Dedifferentiated amniotic fluid mesenchymal stem cell (primary cell): ENCODE measurements at regions not wholly inside any gene's neighbourhood (a gene's known extent, or its start where the extent isn't known, plus 50 kb on each side); places are given as distances from the start of the nearest gene placed in this dataset.
"Not testable (repeated sequence)": the region's sequence is repeated elsewhere in the genome, so short reads cannot be mapped to it uniquely, and the experiment has no call there.

Source experiments
- DNase-seq: peaks from one replicate; pipeline ENCODE4 v3.0.0-alpha.2; 2016; ENCODE audit errors: extremely low spot score

- no peak for DNase-seq
Measured at GRCh38 chr5:153939101-153939500, 99.6 kb downstream of the FAM114A2 start.

- peak; percentile 15 for DNase-seq
Measured at GRCh38 chr5:153938191-153938842, 100.4 kb downstream of the FAM114A2 start.

- no peak for DNase-seq
Measured at GRCh38 chr5:153937661-153938060, 101.0 kb downstream of the FAM114A2 start.

GRCh38 chr5:153935151-153935550, 103.6 kb downstream of the FAM114A2 start:
- not testable (repeated sequence) for DNase-seq

- DNase-seq, result no peak
Measured at GRCh38 chr5:153926201-153926600, 112.5 kb downstream of the FAM114A2 start.

GRCh38 chr5:153919161-153919560, 119.5 kb downstream of the FAM114A2 start:
- DNase-seq, result no peak

GRCh38 chr5:153907170-153907775, 131.4 kb downstream of the FAM114A2 start:
- no peak for DNase-seq

GRCh38 chr5:153905219-153905618, 133.5 kb downstream of the FAM114A2 start:
- no peak for DNase-seq

GRCh38 chr5:153903321-153903720, 135.4 kb downstream of the FAM114A2 start:
- DNase-seq, result peak; percentile 42

- peak; percentile 40 for DNase-seq
Measured at GRCh38 chr5:153902016-153902415, 136.7 kb downstream of the FAM114A2 start.

- no peak for DNase-seq
Measured at GRCh38 chr5:153901449-153901848, 137.3 kb downstream of the FAM114A2 start.

GRCh38 chr5:153900703-153901395, 137.9 kb downstream of the FAM114A2 start:
- DNase-seq, result peak; percentile 89

GRCh38 chr5:153899746-153900145, 139.0 kb downstream of the FAM114A2 start:
- DNase-seq, result no peak

GRCh38 chr5:153896701-153897100, 142.0 kb downstream of the FAM114A2 start:
- peak; percentile 45 for DNase-seq

GRCh38 chr5:153896117-153896516, 142.6 kb downstream of the FAM114A2 start:
- DNase-seq, result no peak

GRCh38 chr5:153895266-153895665, 143.4 kb downstream of the FAM114A2 start:
- DNase-seq, result no peak

GRCh38 chr5:153893817-153894216, 144.9 kb downstream of the FAM114A2 start:
- DNase-seq, result no peak

- DNase-seq, result no peak
Measured at GRCh38 chr5:153891394-153891793, 147.3 kb downstream of the FAM114A2 start.

- DNase-seq, result no peak
Measured at GRCh38 chr5:153888781-153889180, 149.9 kb downstream of the FAM114A2 start.

- no peak for DNase-seq
Measured at GRCh38 chr5:153885141-153885540, 153.6 kb downstream of the FAM114A2 start.

GRCh38 chr5:153884612-153884957, 154.1 kb downstream of the FAM114A2 start:
- no peak for DNase-seq

GRCh38 chr5:153883854-153884611, 154.7 kb downstream of the FAM114A2 start:
- DNase-seq, result no peak
